Stimulated activated naive CD8-positive, alpha-beta T cell treated with anti-CD3 and anti-CD28 coated beads, Interleukin-15, amount 100 ng/mL, for 72 hours (primary cell): ENCODE measurements at regions not wholly inside any gene's neighbourhood (a gene's known extent, or its start where the extent isn't known, plus 50 kb on each side); places are given as distances from the start of the nearest gene placed in this dataset.

Experiments
- ATAC-seq: fragments of 150-1000 bp; cut with Tn5 transposase; 2 replicates; pipeline ENCODE4 v1.10.0; 2021; ENCODE audit warnings: mild to moderate bottlenecking, moderate library complexity
- DNase-seq, 2 donors: peaks; one replicate each; pipeline ENCODE4 v3.0.0; 2021 to 2022
- H3K27ac Mint-ChIP-seq, 2 donors: one replicate each; pipeline ENCODE4 v1.8.0; 2022; ENCODE audit warnings: mild to moderate bottlenecking in 2 of 2, mixed read lengths in 2 of 2, moderate library complexity in 2 of 2
- H3K27me3 Mint-ChIP-seq: one replicate; pipeline ENCODE4 v1.8.0; 2022; ENCODE audit warnings: mixed read lengths
- H3K4me1 Mint-ChIP-seq: one replicate; pipeline ENCODE4 v1.8.0; 2022; ENCODE audit warnings: mild to moderate bottlenecking, mixed read lengths
- H3K4me3 Mint-ChIP-seq, 2 donors: one replicate each; pipeline ENCODE4 v1.8.0; 2022; ENCODE audit warnings: mild to moderate bottlenecking in 2 of 2, mixed read lengths in 2 of 2, moderate library complexity in 1 of 2
- H3K9me3 Mint-ChIP-seq, 2 donors: one replicate each; pipeline ENCODE4 v1.8.0; 2022; ENCODE audit warnings: mixed read lengths in 2 of 2

GRCh38 chr16:22732959-22733358 is 81.0 kb upstream of the HS3ST2 start:
- peaks cover 18% of the 10 kb centered on the region for H3K27me3 Mint-ChIP-seq
- DNase-seq (no peak), ATAC-seq (no peak)
- H3K9me3 Mint-ChIP-seq = no peaks in the 10 kb centered on the region
- no peaks in the 10 kb centered on the region for H3K4me1 Mint-ChIP-seq
- no peak overlapping the region for H3K27ac Mint-ChIP-seq
- no peak overlapping the region for H3K4me3 Mint-ChIP-seq

- Mint-ChIP-seq H3K27me3 (peaks cover 10% of the 10 kb centered on the region), H3K4me3 (no peak overlapping the region), H3K27ac (no peak overlapping the region), H3K4me1 (no peaks in the 10 kb centered on the region), H3K9me3 (no peaks in the 10 kb centered on the region)
- no peak for ATAC-seq
- no peak for DNase-seq
Observed at GRCh38 chr16:22734368-22734767, 79.6 kb upstream of the HS3ST2 start.

- no peaks in the 10 kb centered on the region for H3K4me1 Mint-ChIP-seq
- ATAC-seq = no peak
Observed at GRCh38 chr16:22736791-22737190, 77.2 kb upstream of the HS3ST2 start.

GRCh38 chr16:22739077-22739476 is 74.9 kb upstream of the HS3ST2 start:
- no peaks in the 10 kb centered on the region for H3K4me1 Mint-ChIP-seq
- H3K27me3 Mint-ChIP-seq = peaks cover 18% of the 10 kb centered on the region
- ATAC-seq = no peak
- H3K27ac Mint-ChIP-seq = no peak overlapping the region
- H3K9me3 Mint-ChIP-seq = peaks cover 9 to 12% of the 10 kb centered on the region in 2 donors
- H3K4me3 Mint-ChIP-seq = no peak overlapping the region
- DNase-seq = no peak

More at GRCh38 chr16:22736791-22737190, 77.2 kb upstream of the HS3ST2 start:
- DNase-seq = no peak
- Mint-ChIP-seq H3K27ac (no peak overlapping the region), H3K4me3 (no peak overlapping the region), H3K27me3 (peaks cover 17% of the 10 kb centered on the region), H3K9me3 (no peaks in the 10 kb centered on the region)

GRCh38 chr16:22743401-22743800 is 70.6 kb upstream of the HS3ST2 start:
- DNase-seq (no peak), ATAC-seq (no peak)
- H3K4me3 Mint-ChIP-seq = no peak overlapping the region
- H3K27ac Mint-ChIP-seq = no peak overlapping the region
- no peaks in the 10 kb centered on the region for H3K4me1 Mint-ChIP-seq
- H3K9me3 Mint-ChIP-seq = peaks cover 26 to 31% of the 10 kb centered on the region in 2 donors
- peaks cover 33% of the 10 kb centered on the region for H3K27me3 Mint-ChIP-seq

- ATAC-seq (no peak), DNase-seq (no peak)
- Mint-ChIP-seq H3K27me3 (peaks cover 10% of the 10 kb centered on the region), H3K4me3 (no peak overlapping the region), H3K27ac (no peak overlapping the region), H3K9me3 (peaks cover 10 to 24% of the 10 kb centered on the region in 2 donors), H3K4me1 (no peaks in the 10 kb centered on the region)
Observed at GRCh38 chr16:22751104-22751667, 62.8 kb upstream of the HS3ST2 start.

GRCh38 chr16:22751685-22752084 is 62.3 kb upstream of the HS3ST2 start:
- Mint-ChIP-seq H3K27me3 (peaks cover 10% of the 10 kb centered on the region), H3K9me3 (peaks cover 10 to 19% of the 10 kb centered on the region in 2 donors)

GRCh38 chr16:22753451-22753850 is 60.5 kb upstream of the HS3ST2 start:
- Mint-ChIP-seq H3K27ac (no peak overlapping the region), H3K4me3 (no peak overlapping the region), H3K27me3 (no peaks in the 10 kb centered on the region), H3K4me1 (no peaks in the 10 kb centered on the region), H3K9me3 (peaks cover 6 to 19% of the 10 kb centered on the region in 2 donors)
- ATAC-seq = no peak
- DNase-seq = no peak

More at GRCh38 chr16:22751685-22752084, 62.3 kb upstream of the HS3ST2 start:
- H3K4me1 Mint-ChIP-seq = no peaks in the 10 kb centered on the region
- H3K4me3 Mint-ChIP-seq = no peak overlapping the region
- H3K27ac Mint-ChIP-seq = no peak overlapping the region
- ATAC-seq = no peak
- DNase-seq = no peak

- DNase-seq = no peak
- no peak for ATAC-seq
- Mint-ChIP-seq H3K27me3 (no peaks in the 10 kb centered on the region), H3K27ac (no peak overlapping the region), H3K4me1 (no peaks in the 10 kb centered on the region), H3K9me3 (peaks cover 5 to 12% of the 10 kb centered on the region in 2 donors), H3K4me3 (no peak overlapping the region)
Observed at GRCh38 chr16:22754577-22754976, 59.4 kb upstream of the HS3ST2 start.

GRCh38 chr16:22757202-22757601 is 56.8 kb upstream of the HS3ST2 start:
- H3K9me3 Mint-ChIP-seq = no peaks in the 10 kb centered on the region
- no peak for DNase-seq
- no peaks in the 10 kb centered on the region for H3K27me3 Mint-ChIP-seq
- no peak overlapping the region for H3K27ac Mint-ChIP-seq
- no peaks in the 10 kb centered on the region for H3K4me1 Mint-ChIP-seq
- H3K4me3 Mint-ChIP-seq = no peak overlapping the region
- no peak for ATAC-seq

- Mint-ChIP-seq H3K27ac (no peak overlapping the region), H3K4me3 (no peak overlapping the region)
Observed at GRCh38 chr16:22762486-22762885, 51.5 kb upstream of the HS3ST2 start.

GRCh38 chr16:22763437-22764080 is 50.4 kb upstream of the HS3ST2 start:
- no peaks in the 10 kb centered on the region for H3K9me3 Mint-ChIP-seq
- H3K4me3 Mint-ChIP-seq = no peak overlapping the region
- H3K4me1 Mint-ChIP-seq = no peaks in the 10 kb centered on the region
- DNase-seq (no peak), ATAC-seq (no peak)
- no peaks in the 10 kb centered on the region for H3K27me3 Mint-ChIP-seq
- H3K27ac Mint-ChIP-seq = no peak overlapping the region

More at GRCh38 chr16:22762486-22762885, 51.5 kb upstream of the HS3ST2 start:
- ATAC-seq = no peak
- H3K9me3 Mint-ChIP-seq = no peaks in the 10 kb centered on the region
- no peak for DNase-seq
- no peaks in the 10 kb centered on the region for H3K4me1 Mint-ChIP-seq
- no peaks in the 10 kb centered on the region for H3K27me3 Mint-ChIP-seq
